B cell (primary cell): ENCODE measurements at regions not wholly inside any gene's neighbourhood (a gene's known extent, or its start where the extent isn't known, plus 50 kb on each side); places are given as distances from the start of the nearest gene placed in this dataset.

Source experiments
- EZH2 ChIP-seq: IDR thresholded peaks from 2 replicates; pipeline ENCODE4 v1.6.1; 2012; ENCODE audit warnings: borderline replicate concordance, low read depth, mild to moderate bottlenecking, moderate library complexity, low read length; ENCODE audit not compliant: insufficient read depth, poor library complexity, severe bottlenecking
- TF ChIP-seq, protein P1 (sequence below): fragments of 200-600 bp; IDR thresholded peaks from one replicate; pipeline ENCODE4 v1.8.0; 2022; ENCODE audit warnings: antibody characterized with exemption, mild to moderate bottlenecking

DNA sequence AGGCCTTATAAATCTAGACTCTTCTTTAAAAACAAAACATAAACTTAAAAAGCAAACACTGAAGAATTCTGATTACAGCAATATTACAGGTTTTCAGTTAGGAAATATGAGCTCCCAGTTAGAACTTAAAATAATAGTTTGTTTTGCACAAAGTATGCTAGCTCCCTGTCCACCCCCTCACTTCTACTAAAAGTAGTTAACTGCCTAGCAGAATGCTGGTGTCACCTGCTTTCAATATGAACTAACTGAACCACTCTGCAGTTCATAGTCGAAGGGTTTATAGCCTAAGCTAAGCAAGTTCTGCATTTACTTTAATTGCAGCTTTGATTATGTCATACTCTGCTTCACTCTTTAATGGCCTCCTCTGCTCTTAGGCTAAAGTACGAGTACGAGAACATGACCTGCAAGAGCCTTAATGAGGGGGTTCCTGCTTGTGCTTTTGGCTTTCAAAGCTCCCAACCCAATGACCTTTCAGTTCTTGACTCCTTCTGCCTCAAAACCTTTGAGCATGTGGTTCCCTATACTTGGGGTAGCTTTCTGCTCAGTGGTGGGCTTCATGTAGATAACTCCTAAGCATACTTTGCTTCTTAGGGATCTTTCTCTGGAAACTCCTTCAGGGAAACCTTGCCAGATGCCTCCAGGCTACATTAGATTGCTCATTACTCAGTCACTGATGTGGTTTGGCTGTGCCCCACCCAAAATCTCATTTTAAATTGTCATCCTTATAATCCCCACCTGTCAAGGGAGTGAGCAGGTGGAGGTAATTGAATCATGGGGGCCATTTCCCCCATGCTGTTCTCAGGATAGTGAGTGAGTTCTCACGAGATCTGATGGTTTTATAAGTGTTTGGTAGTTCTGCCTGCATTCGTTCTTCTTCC lies 278.9 kb upstream of the ARGLU1 start:
- TF ChIP-seq, protein P1, sequence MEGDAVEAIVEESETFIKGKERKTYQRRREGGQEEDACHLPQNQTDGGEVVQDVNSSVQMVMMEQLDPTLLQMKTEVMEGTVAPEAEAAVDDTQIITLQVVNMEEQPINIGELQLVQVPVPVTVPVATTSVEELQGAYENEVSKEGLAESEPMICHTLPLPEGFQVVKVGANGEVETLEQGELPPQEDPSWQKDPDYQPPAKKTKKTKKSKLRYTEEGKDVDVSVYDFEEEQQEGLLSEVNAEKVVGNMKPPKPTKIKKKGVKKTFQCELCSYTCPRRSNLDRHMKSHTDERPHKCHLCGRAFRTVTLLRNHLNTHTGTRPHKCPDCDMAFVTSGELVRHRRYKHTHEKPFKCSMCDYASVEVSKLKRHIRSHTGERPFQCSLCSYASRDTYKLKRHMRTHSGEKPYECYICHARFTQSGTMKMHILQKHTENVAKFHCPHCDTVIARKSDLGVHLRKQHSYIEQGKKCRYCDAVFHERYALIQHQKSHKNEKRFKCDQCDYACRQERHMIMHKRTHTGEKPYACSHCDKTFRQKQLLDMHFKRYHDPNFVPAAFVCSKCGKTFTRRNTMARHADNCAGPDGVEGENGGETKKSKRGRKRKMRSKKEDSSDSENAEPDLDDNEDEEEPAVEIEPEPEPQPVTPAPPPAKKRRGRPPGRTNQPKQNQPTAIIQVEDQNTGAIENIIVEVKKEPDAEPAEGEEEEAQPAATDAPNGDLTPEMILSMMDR = no peak
- TF ChIP-seq EZH2 = no peak
